SK-N-MC (cell line): ENCODE measurements at regions not wholly inside any gene's neighbourhood (a gene's known extent, or its start where the extent isn't known, plus 50 kb on each side); places are given as distances from the start of the nearest gene placed in this dataset.

Source experiments
- EZH2 ChIP-seq: fragments of 200-600 bp; sonication (generic); IDR thresholded peaks from one replicate; pipeline ENCODE4 v1.6.1; 2017; ENCODE audit warnings: antibody characterized with exemption
- POLR2AphosphoS5 ChIP-seq: IDR thresholded peaks from 2 replicates; pipeline ENCODE4 v1.6.1; 2012; ENCODE audit warnings: mild to moderate bottlenecking, low read depth, low read length, borderline replicate concordance

DNA sequence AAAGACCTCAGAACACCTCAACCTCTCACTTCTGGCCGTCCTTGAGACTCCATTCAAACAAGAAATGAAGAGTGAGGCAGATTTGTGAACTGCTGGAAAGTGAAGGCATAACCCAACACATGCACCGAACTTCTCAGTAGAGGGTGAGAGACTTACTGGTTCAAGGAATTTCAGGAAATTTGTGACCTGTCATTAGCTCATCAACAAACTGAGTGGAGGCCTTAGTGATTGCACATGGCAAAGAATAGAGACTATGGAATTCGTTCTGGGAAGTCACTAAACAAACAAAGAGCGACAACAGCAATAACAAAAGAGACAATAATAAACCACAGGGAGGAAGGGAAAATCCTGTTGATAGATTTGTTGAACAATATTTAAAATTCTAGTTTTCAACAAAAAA is 125.0 kb upstream of the AKR1E2 start:
- TF ChIP-seq EZH2 (no peak), POLR2AphosphoS5 (no peak)
